Neural crest cell (in vitro differentiated cells): ENCODE measurements at regions not wholly inside any gene's neighbourhood (a gene's known extent, or its start where the extent isn't known, plus 50 kb on each side); places are given as distances from the start of the nearest gene placed in this dataset.
"Not testable (repeated sequence)": the region's sequence is repeated elsewhere in the genome, so short reads cannot be mapped to it uniquely, and the experiment has no call there.

Experiments
- DNase-seq: peaks from one replicate; pipeline ENCODE4 v3.0.0; 2021; ENCODE audit warnings: low read depth, mixed read lengths, low spot score
- H3K27ac Mint-ChIP-seq: one replicate; pipeline ENCODE4 v1.8.0; 2021; ENCODE audit warnings: mild to moderate bottlenecking, mixed read lengths; ENCODE audit not compliant: unreplicated experiment
- H3K27me3 Mint-ChIP-seq: 2 replicates; pipeline ENCODE4 v1.8.0; 2021; ENCODE audit warnings: low read depth, mild to moderate bottlenecking, mixed read lengths
- H3K36me3 Mint-ChIP-seq: 2 replicates; pipeline ENCODE4 v1.8.0; 2021; ENCODE audit warnings: low read depth, mild to moderate bottlenecking, mixed read lengths
- H3K4me1 Mint-ChIP-seq: 2 replicates; pipeline ENCODE4 v1.8.0; 2021; ENCODE audit warnings: mixed read lengths
- H3K4me3 Mint-ChIP-seq: one replicate; pipeline ENCODE4 v1.8.0; 2021; ENCODE audit warnings: mild to moderate bottlenecking, mixed read lengths
- H3K9me3 Mint-ChIP-seq: 2 replicates; pipeline ENCODE4 v1.8.0; 2021; ENCODE audit warnings: mixed read lengths
- TF ChIP-seq, protein P1 (sequence below): fragments of 200-600 bp; sonication (generic); conservative IDR thresholded peaks from 2 replicates; pipeline ENCODE4 v1.5.0; 2021; ENCODE audit warnings: antibody characterized with exemption, mild to moderate bottlenecking

DNA sequence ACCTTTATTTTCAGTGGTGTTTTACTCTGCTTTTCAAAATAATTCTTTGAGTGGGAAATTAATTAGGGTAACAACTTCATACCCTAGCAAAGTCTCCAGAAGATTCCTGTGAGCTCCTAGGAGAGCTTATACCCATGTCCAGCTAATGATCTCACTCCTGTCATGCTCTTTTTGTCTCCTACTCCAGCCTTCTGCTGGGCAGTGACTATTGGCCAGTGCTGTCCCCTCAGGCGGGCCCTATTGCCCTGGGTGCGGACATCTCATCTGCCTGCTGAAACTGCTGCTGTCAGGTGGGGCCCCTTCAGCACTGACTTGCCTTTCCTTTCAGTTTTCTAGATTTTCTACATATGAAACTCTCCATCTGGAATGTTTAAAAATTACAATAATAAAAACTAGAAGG is 80.3 kb downstream of the EBLN1 start:
- Mint-ChIP-seq H3K9me3 (no peaks in the 10 kb centered on the region), H3K36me3 (no peaks in the 10 kb centered on the region), H3K4me1 (peaks cover 9% of the 10 kb centered on the region), H3K27me3 (no peaks in the 10 kb centered on the region), H3K4me3 (no peak overlapping the region), H3K27ac (no peak overlapping the region)
- no peak for DNase-seq
- TF ChIP-seq, protein P1, sequence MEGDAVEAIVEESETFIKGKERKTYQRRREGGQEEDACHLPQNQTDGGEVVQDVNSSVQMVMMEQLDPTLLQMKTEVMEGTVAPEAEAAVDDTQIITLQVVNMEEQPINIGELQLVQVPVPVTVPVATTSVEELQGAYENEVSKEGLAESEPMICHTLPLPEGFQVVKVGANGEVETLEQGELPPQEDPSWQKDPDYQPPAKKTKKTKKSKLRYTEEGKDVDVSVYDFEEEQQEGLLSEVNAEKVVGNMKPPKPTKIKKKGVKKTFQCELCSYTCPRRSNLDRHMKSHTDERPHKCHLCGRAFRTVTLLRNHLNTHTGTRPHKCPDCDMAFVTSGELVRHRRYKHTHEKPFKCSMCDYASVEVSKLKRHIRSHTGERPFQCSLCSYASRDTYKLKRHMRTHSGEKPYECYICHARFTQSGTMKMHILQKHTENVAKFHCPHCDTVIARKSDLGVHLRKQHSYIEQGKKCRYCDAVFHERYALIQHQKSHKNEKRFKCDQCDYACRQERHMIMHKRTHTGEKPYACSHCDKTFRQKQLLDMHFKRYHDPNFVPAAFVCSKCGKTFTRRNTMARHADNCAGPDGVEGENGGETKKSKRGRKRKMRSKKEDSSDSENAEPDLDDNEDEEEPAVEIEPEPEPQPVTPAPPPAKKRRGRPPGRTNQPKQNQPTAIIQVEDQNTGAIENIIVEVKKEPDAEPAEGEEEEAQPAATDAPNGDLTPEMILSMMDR = no peak

DNA sequence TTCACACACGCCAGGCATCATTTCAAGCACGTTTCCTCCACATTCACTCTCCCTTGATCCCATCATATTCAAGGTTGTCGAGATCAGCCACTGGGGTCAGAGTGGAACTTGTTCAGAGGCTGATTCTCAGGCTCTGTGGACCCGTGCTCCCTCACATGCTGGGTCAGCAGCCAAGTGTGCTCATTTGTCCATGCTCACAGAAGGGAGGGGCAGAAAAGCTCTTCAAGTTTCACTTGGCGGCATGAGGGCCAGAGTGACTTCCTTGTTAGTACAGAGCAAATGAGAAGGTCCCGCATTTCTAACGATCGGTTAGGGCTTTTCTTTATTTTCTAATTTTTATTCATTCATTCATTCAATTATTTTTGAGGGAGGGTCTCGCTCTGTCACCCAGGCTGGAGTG is 82.2 kb downstream of the EBLN1 start:
- no peaks in the 10 kb centered on the region for H3K27me3 Mint-ChIP-seq
- H3K27ac Mint-ChIP-seq = no peak overlapping the region
- no peaks in the 10 kb centered on the region for H3K9me3 Mint-ChIP-seq
- TF ChIP-seq, protein P1 = no peak
- H3K4me3 Mint-ChIP-seq = no peak overlapping the region
- no peaks in the 10 kb centered on the region for H3K36me3 Mint-ChIP-seq
- H3K4me1 Mint-ChIP-seq = peaks cover 9% of the 10 kb centered on the region
- DNase-seq = no peak

DNA sequence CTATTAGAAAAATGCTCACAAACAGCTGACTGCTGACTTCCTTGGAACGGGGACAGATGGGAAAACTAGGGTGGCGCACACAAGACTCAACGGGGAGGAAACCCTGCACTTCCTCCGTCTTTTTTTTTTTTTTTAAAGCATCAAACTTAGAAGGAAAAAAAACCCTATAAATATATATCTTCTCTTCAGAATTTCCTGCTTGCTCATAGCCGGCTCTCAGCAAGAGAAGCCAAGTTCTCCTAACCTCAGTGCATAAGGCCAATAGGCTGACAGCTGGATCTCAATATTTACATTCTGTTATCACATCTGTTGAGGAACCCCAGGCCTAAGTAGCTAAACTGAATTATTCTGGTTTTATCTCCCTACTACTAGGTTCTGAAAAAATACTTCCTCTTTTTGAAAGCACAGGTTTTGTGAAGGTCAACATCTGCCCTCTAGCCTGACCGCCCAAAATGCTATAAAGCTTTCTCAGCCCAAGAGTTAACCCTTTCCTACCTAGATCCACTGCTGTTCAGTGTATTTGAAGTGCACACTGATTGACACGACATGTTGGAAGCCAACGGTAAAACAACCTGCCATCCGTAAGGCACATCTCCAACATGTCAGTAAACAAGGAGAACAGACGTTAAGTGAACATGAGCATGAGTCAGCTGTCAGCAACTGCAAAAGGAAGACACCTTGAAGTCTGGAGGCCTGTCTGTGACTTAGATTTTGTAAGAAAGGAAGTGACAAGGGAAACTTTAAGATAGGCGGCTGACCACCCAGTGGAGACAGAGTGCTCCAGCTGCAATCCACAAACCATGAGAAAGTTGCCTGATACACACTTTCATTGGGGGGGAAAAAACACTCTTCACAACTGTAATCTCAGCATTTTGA is 83.8 kb downstream of the EBLN1 start:
- no peak for DNase-seq
- Mint-ChIP-seq H3K27me3 (no peaks in the 10 kb centered on the region), H3K4me1 (peaks cover 17% of the 10 kb centered on the region), H3K4me3 (no peak overlapping the region), H3K36me3 (peaks cover 5% of the 10 kb centered on the region), H3K9me3 (peaks cover 5% of the 10 kb centered on the region), H3K27ac (no peak overlapping the region)
- TF ChIP-seq, protein P1 = no peak

DNA sequence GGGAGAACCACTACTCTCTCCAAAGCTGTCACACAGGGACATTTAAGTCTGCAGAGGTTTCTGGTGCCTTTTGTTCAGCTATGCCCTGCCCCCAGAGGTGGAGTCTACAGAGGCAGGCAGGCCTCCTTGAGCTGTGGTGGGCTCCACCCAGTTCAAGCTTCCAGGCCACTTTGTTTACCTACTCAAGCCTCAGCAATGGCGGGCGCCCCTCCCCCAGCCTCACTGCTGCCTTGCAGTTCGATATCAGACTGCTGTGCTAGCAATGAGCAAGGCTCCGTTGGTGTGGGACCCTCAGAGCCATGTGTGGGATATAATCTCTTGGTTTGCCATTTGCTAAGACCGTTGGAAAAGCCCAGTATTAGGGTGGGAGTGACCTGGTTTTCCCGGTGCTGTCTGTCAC is 87.0 kb downstream of the EBLN1 start:
- H3K9me3 Mint-ChIP-seq, H3K27ac Mint-ChIP-seq, H3K4me3 Mint-ChIP-seq, H3K36me3 Mint-ChIP-seq, DNase-seq, H3K27me3 Mint-ChIP-seq: not testable (repeated sequence)
- peaks cover 12% of the 10 kb centered on the region for H3K4me1 Mint-ChIP-seq

DNA sequence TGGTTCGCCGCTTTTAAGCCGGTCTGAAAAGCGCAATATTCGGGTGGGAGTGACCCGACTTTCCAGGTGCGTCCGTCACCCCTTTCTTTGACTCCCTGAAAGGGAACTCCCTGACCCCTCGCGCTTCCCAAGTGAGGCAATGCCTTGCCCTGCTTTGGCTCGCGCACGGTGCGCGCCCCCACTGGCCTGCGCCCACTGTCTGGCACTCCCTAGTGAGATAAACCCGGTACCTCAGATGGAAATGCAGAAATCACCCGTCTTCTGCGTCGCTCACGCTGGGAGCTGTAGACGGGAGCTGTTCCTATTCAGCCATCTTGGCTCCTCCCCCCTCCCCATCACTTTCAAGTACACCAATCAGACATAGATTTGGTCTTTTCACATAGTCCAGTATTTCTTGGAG is 88.2 kb downstream of the EBLN1 start:
- H3K4me1 Mint-ChIP-seq = peaks cover 12% of the 10 kb centered on the region
- not testable (repeated sequence) for H3K27ac Mint-ChIP-seq, H3K9me3 Mint-ChIP-seq, H3K4me3 Mint-ChIP-seq, DNase-seq, H3K27me3 Mint-ChIP-seq, H3K36me3 Mint-ChIP-seq

DNA sequence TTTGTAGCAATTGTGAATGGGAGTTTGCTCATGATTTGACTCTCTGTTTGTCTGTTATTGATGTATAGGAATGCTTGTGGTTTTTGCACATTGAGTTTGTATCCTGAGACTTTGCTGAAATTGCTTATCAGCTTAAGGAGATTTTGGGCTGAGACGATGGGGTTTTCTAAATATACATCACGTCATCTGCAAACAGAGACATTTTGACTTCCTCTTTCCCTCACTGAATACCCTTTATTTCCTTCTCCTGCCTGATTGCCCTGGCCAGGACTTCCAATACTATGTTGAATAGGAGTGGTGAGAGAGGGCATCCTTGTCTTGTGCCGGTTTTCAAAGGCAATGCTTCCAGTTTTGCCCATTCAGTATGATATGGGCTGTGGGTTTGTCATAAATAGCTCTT is 96.6 kb downstream of the EBLN1 start:
- H3K4me3 Mint-ChIP-seq, H3K27ac Mint-ChIP-seq, DNase-seq: not testable (repeated sequence)

DNA sequence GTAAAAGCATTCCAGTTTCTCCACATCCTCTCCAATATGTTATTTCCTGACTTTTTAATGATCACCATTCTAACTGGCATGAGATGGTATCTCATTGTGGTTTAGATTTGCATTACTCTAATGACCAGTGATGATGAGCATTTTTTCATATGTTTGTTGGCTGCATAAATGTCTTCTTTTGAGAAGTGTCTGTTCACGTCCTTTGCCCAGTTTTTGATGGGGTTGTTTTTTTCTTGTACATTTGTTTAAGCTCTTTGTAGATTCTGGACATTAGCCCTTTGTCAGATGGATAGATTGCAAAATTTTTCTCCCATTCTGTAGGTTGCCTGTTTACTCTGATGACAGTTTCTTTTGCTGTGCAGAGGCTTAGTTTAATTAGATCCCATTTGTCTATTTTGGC is 97.7 kb downstream of the EBLN1 start:
- not testable (repeated sequence) for H3K4me1 Mint-ChIP-seq, H3K4me3 Mint-ChIP-seq, H3K27me3 Mint-ChIP-seq, DNase-seq, H3K27ac Mint-ChIP-seq, H3K36me3 Mint-ChIP-seq
- peaks cover 22% of the 10 kb centered on the region for H3K9me3 Mint-ChIP-seq

More for the DNA sequence above, 96.6 kb downstream of the EBLN1 start:
- H3K4me1 Mint-ChIP-seq, H3K36me3 Mint-ChIP-seq, H3K27me3 Mint-ChIP-seq: not testable (repeated sequence)
- peaks cover 22% of the 10 kb centered on the region for H3K9me3 Mint-ChIP-seq

DNA sequence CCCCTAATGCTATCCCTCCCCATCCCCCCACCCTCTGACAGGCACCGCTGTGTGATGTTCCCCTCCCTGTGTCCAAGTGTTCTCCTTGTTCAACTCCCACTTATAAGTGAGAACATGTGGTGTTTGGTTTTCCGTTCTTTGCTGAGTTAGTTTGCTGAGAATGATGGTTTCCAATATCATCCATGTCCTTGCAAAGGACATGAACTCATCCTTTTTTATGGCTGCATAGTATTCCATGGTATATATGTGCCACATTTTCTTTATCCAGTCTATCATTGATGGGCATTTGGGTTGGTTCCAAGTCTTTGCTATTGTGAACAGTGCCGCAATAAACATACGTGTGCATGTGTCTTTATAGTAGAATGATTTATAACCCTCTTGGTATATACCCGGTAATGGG is 98.2 kb downstream of the EBLN1 start:
- not testable (repeated sequence) for H3K27me3 Mint-ChIP-seq, H3K4me3 Mint-ChIP-seq, H3K27ac Mint-ChIP-seq, DNase-seq, H3K4me1 Mint-ChIP-seq, H3K36me3 Mint-ChIP-seq
- H3K9me3 Mint-ChIP-seq = peaks cover 24% of the 10 kb centered on the region
